PFSK-1 (cell line): ENCODE measurements at regions not wholly inside any gene's neighbourhood (a gene's known extent, or its start where the extent isn't known, plus 50 kb on each side); places are given as distances from the start of the nearest gene placed in this dataset.

Experiments
- SIN3A ChIP-seq: IDR thresholded peaks from 2 replicates; pipeline ENCODE4 v1.6.1; 2012; ENCODE audit warnings: mild to moderate bottlenecking, low read length, moderate library complexity, borderline replicate concordance; ENCODE audit not compliant: insufficient read depth
- TAF1 ChIP-seq: IDR thresholded peaks from 2 replicates; pipeline ENCODE4 v1.6.1; 2012; ENCODE audit warnings: low read length, control low read depth, borderline replicate concordance; ENCODE audit not compliant: insufficient read depth

GRCh38 chr11:81022057-81022456 is 1581.2 kb upstream of the TENM4 start:
- no peak for TF ChIP-seq SIN3A
- no peak for TF ChIP-seq TAF1
